ENCODE measurements at regions not wholly inside any gene's neighbourhood (a gene's known extent, or its start where the extent isn't known, plus 50 kb on each side); places are given as distances from the start of the nearest gene placed in this dataset.

GRCh38 chr9:79145442-79145841 lies 426.3 kb upstream of the TLE4 start:
- H2AFZ ChIP-seq (ENCODE audit: low read length): no peak overlapping the region
- no peak for DNase-seq (ENCODE audit: low read depth in 2 of 2)
- no peaks in the 10 kb centered on the region for H3K9me3 ChIP-seq (ENCODE audit: control insufficient read depth, insufficient read depth, low read depth, low read length)
- no peak for TF ChIP-seq CTCF (conservative IDR thresholded peaks at IDR 0.05 in 1 of 2, IDR thresholded peaks at IDR 0.05 in 1 of 2; ENCODE audit: low read depth in 1 of 2, low read length in 2 of 2)
- no peak for TF ChIP-seq EZH2 (IDR thresholded peaks at IDR 0.05; ENCODE audit: low read length, missing control alignments)
- H3K4me3 ChIP-seq (replicated peaks in 1 of 4; ENCODE audit: control extremely low read depth in 1 of 4, insufficient read depth in 1 of 4, low read depth in 3 of 4, low read length in 4 of 4): no peak overlapping the region
- H3K9ac ChIP-seq (ENCODE audit: insufficient read depth, low read length): no peak overlapping the region
- no peaks in the 10 kb centered on the region for H3K4me1 ChIP-seq (ENCODE audit: control insufficient read depth, extremely low read depth, insufficient read depth, low read length)
- no peaks in the 10 kb centered on the region for H3K27me3 ChIP-seq (ENCODE audit: control insufficient read depth, insufficient read depth, low read length)
- H3K79me2 ChIP-seq (ENCODE audit: control insufficient read depth, insufficient read depth, low read length): no peaks in the 10 kb centered on the region
- no peaks in the 10 kb centered on the region for H4K20me1 ChIP-seq (ENCODE audit: control insufficient read depth, extremely low read depth, insufficient read depth, low read length)
- H3K4me2 ChIP-seq (ENCODE audit: extremely low read depth, insufficient read depth, low read length): no peak overlapping the region
- H3K27ac ChIP-seq (ENCODE audit: insufficient read depth, low read length): no peak overlapping the region
- no peaks in the 10 kb centered on the region for H3K36me3 ChIP-seq (ENCODE audit: control insufficient read depth, insufficient read depth, low read length)

GRCh38 chr9:79149585-79149984 lies 422.2 kb upstream of the TLE4 start:
- H3K4me1 ChIP-seq (ENCODE audit: control insufficient read depth, extremely low read depth, insufficient read depth, low read length): no peaks in the 10 kb centered on the region
- no peak overlapping the region for H3K4me2 ChIP-seq (ENCODE audit: extremely low read depth, insufficient read depth, low read length)
- TF ChIP-seq CTCF (conservative IDR thresholded peaks at IDR 0.05 in 1 of 2, IDR thresholded peaks at IDR 0.05 in 1 of 2; ENCODE audit: low read depth in 1 of 2, low read length in 2 of 2) (no peak), EZH2 (IDR thresholded peaks at IDR 0.05; ENCODE audit: low read length, missing control alignments) (no peak)
- H3K9ac ChIP-seq (ENCODE audit: insufficient read depth, low read length): no peak overlapping the region
- no peak overlapping the region for H3K4me3 ChIP-seq (replicated peaks in 1 of 4; ENCODE audit: control extremely low read depth in 1 of 4, insufficient read depth in 1 of 4, low read depth in 3 of 4, low read length in 4 of 4)
- no peaks in the 10 kb centered on the region for H3K79me2 ChIP-seq (ENCODE audit: control insufficient read depth, insufficient read depth, low read length)
- no peaks in the 10 kb centered on the region for H3K9me3 ChIP-seq (ENCODE audit: control insufficient read depth, insufficient read depth, low read depth, low read length)
- no peak overlapping the region for H2AFZ ChIP-seq (ENCODE audit: low read length)
- no peak for DNase-seq (ENCODE audit: low read depth in 2 of 2)
- no peaks in the 10 kb centered on the region for H3K36me3 ChIP-seq (ENCODE audit: control insufficient read depth, insufficient read depth, low read length)
- no peaks in the 10 kb centered on the region for H3K27me3 ChIP-seq (ENCODE audit: control insufficient read depth, insufficient read depth, low read length)
- no peaks in the 10 kb centered on the region for H4K20me1 ChIP-seq (ENCODE audit: control insufficient read depth, extremely low read depth, insufficient read depth, low read length)
- no peak overlapping the region for H3K27ac ChIP-seq (ENCODE audit: insufficient read depth, low read length)

GRCh38 chr9:79151791-79152190 lies 420.0 kb upstream of the TLE4 start:
- Histone ChIP-seq H4K20me1 (ENCODE audit: control insufficient read depth, extremely low read depth, insufficient read depth, low read length) (no peaks in the 10 kb centered on the region), H3K4me3 (replicated peaks in 1 of 4; ENCODE audit: control extremely low read depth in 1 of 4, insufficient read depth in 1 of 4, low read depth in 3 of 4, low read length in 4 of 4) (no peak overlapping the region), H3K9me3 (ENCODE audit: control insufficient read depth, insufficient read depth, low read depth, low read length) (no peaks in the 10 kb centered on the region), H2AFZ (ENCODE audit: low read length) (no peak overlapping the region), H3K27me3 (ENCODE audit: control insufficient read depth, insufficient read depth, low read length) (no peaks in the 10 kb centered on the region), H3K9ac (ENCODE audit: insufficient read depth, low read length) (no peak overlapping the region), H3K27ac (ENCODE audit: insufficient read depth, low read length) (no peak overlapping the region), H3K36me3 (ENCODE audit: control insufficient read depth, insufficient read depth, low read length) (no peaks in the 10 kb centered on the region), H3K4me2 (ENCODE audit: extremely low read depth, insufficient read depth, low read length) (no peak overlapping the region), H3K79me2 (ENCODE audit: control insufficient read depth, insufficient read depth, low read length) (no peaks in the 10 kb centered on the region), H3K4me1 (ENCODE audit: control insufficient read depth, extremely low read depth, insufficient read depth, low read length) (no peaks in the 10 kb centered on the region)
- TF ChIP-seq EZH2 (IDR thresholded peaks at IDR 0.05; ENCODE audit: low read length, missing control alignments): no peak
- no peak for TF ChIP-seq CTCF (conservative IDR thresholded peaks at IDR 0.05 in 1 of 2, IDR thresholded peaks at IDR 0.05 in 1 of 2; ENCODE audit: low read depth in 1 of 2, low read length in 2 of 2)
- no peak for DNase-seq (ENCODE audit: low read depth in 2 of 2)
